ENCODE measurements at regions not wholly inside any gene's neighbourhood (a gene's known extent, or its start where the extent isn't known, plus 50 kb on each side); places are given as distances from the start of the nearest gene placed in this dataset.
"Not testable (repeated sequence)": the region's sequence is repeated elsewhere in the genome, so short reads cannot be mapped to it uniquely, and the experiment has no call there.

DNA sequence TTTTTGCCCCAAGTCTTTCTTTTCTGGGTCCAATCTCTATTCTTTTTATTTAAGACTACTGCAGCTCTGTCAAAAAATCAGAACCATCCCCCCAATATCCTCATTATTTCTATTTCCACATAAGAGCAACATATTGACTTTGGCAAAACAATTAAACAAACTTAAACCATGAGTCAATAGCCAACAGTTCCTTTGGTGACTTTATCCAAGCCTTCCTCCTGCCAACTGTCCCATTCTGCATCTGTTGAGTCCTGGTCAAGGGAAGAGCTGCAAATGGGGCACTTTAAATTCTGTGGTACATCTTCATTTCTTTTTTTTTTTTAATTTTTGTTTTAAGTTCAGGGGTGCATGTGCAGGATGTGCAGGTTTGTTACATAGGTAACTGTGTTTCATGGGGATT, 1875.0 kb upstream of the PCDH7 start:
- no peak overlapping the region for H3K27ac Mint-ChIP-seq
- Histone ChIP-seq H3K36me3 (ENCODE audit: insufficient read depth) (no peaks in the 10 kb centered on the region), H3K4me3 (no peak overlapping the region), H3K27ac (ENCODE audit: low read depth) (no peak overlapping the region), H3K27me3 (ENCODE audit: insufficient read depth) (no peaks in the 10 kb centered on the region), H3K4me2 (no peak overlapping the region), H2AFZ (no peak overlapping the region), H3K9me2 (ENCODE audit: insufficient read depth) (peaks cover 11% of the 10 kb centered on the region; the same call in 1 of the 2 replicates), H3K79me2 (replicated peaks; ENCODE audit: insufficient read depth) (no peaks in the 10 kb centered on the region), H4K20me1 (replicated peaks; ENCODE audit: insufficient read depth) (no peaks in the 10 kb centered on the region), H3F3A (replicated peaks; ENCODE audit: low read depth) (no peaks in the 10 kb centered on the region), H3K4me1 (ENCODE audit: insufficient read depth) (no peaks in the 10 kb centered on the region)
- peaks cover 3% of the 10 kb centered on the region for H3K27me3 Mint-ChIP-seq (ENCODE audit: insufficient read depth, low read depth, poor library complexity)
- ATAC-seq (no peak), DNase-seq (ENCODE audit: low spot score) (no peak)
- no peak overlapping the region for H3K4me3 Mint-ChIP-seq
- no peaks in the 10 kb centered on the region; the same call in 1 of the 3 replicates for H3K36me3 Mint-ChIP-seq (ENCODE audit: low read depth)
- H3K9me3 Mint-ChIP-seq: peaks cover 4% of the 10 kb centered on the region
- no peak for TF ChIP-seq STAT1 (IDR thresholded peaks at IDR 0.05; ENCODE audit: unreplicated experiment)
- TF ChIP-seq, protein P1, sequence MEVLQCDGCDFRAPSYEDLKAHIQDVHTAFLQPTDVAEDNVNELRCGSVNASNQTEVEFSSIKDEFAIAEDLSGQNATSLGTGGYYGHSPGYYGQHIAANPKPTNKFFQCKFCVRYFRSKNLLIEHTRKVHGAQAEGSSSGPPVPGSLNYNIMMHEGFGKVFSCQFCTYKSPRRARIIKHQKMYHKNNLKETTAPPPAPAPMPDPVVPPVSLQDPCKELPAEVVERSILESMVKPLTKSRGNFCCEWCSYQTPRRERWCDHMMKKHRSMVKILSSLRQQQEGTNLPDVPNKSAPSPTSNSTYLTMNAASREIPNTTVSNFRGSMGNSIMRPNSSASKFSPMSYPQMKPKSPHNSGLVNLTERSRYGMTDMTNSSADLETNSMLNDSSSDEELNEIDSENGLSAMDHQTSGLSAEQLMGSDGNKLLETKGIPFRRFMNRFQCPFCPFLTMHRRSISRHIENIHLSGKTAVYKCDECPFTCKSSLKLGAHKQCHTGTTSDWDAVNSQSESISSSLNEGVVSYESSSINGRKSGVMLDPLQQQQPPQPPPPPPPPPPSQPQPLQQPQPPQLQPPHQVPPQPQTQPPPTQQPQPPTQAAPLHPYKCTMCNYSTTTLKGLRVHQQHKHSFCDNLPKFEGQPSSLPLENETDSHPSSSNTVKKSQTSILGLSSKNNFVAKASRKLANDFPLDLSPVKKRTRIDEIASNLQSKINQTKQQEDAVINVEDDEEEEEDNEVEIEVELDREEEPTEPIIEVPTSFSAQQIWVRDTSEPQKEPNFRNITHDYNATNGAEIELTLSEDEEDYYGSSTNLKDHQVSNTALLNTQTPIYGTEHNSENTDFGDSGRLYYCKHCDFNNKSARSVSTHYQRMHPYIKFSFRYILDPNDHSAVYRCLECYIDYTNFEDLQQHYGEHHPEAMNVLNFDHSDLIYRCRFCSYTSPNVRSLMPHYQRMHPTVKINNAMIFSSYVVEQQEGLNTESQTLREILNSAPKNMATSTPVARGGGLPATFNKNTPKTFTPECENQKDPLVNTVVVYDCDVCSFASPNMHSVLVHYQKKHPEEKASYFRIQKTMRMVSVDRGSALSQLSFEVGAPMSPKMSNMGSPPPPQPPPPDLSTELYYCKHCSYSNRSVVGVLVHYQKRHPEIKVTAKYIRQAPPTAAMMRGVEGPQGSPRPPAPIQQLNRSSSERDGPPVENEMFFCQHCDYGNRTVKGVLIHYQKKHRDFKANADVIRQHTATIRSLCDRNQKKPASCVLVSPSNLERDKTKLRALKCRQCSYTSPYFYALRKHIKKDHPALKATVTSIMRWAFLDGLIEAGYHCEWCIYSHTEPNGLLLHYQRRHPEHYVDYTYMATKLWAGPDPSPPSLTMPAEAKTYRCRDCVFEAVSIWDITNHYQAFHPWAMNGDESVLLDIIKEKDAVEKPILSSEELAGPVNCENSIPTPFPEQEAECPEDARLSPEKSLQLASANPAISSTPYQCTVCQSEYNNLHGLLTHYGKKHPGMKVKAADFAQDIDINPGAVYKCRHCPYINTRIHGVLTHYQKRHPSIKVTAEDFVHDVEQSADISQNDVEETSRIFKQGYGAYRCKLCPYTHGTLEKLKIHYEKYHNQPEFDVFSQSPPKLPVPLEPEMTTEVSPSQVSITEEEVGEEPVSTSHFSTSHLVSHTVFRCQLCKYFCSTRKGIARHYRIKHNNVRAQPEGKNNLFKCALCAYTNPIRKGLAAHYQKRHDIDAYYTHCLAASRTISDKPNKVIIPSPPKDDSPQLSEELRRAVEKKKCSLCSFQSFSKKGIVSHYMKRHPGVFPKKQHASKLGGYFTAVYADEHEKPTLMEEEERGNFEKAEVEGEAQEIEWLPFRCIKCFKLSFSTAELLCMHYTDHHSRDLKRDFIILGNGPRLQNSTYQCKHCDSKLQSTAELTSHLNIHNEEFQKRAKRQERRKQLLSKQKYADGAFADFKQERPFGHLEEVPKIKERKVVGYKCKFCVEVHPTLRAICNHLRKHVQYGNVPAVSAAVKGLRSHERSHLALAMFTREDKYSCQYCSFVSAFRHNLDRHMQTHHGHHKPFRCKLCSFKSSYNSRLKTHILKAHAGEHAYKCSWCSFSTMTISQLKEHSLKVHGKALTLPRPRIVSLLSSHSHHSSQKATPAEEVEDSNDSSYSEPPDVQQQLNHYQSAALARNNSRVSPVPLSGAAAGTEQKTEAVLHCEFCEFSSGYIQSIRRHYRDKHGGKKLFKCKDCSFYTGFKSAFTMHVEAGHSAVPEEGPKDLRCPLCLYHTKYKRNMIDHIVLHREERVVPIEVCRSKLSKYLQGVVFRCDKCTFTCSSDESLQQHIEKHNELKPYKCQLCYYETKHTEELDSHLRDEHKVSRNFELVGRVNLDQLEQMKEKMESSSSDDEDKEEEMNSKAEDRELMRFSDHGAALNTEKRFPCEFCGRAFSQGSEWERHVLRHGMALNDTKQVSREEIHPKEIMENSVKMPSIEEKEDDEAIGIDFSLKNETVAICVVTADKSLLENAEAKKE (CRISPR knock-in tag; IDR thresholded peaks at IDR 0.05): no peak
- no peaks in the 10 kb centered on the region; the same call in 2 of the 3 replicates for H3K4me1 Mint-ChIP-seq

DNA sequence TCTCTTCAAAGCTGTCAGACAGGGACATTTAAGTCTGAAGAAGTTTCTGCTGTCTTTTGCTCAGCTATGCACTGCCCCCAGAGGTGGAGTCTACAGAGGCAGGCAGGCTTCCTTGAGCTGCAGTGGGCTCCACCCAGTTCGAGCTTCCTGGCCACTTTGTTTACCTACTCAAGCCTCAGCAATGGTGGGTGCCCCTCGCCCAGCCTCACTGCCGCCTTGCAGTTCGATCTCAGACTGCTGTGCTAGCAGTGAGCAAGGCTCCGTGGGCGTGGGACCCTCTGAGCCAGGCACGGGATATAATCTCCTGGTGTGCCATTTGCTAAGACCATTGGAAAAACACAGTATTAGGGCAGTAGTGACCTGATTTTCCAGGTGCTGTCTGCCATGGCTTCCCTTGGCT, 1863.1 kb upstream of the PCDH7 start:
- H3K4me2 ChIP-seq; H3K4me3 Mint-ChIP-seq; ATAC-seq; H3K4me3 ChIP-seq; H4K20me1 ChIP-seq (replicated peaks; ENCODE audit: insufficient read depth); H3K9me2 ChIP-seq (ENCODE audit: insufficient read depth); H3K27ac ChIP-seq (ENCODE audit: low read depth); H3K79me2 ChIP-seq (replicated peaks; ENCODE audit: insufficient read depth); H3K27me3 Mint-ChIP-seq (ENCODE audit: insufficient read depth, low read depth, poor library complexity); H3K4me1 Mint-ChIP-seq; H3K4me1 ChIP-seq (ENCODE audit: insufficient read depth); DNase-seq (ENCODE audit: low spot score); H3K27me3 ChIP-seq (ENCODE audit: insufficient read depth); H3K36me3 ChIP-seq (ENCODE audit: insufficient read depth); H3K27ac Mint-ChIP-seq; H2AFZ ChIP-seq; H3F3A ChIP-seq (replicated peaks; ENCODE audit: low read depth): not testable (repeated sequence)
- Mint-ChIP-seq H3K36me3 (ENCODE audit: low read depth) (peaks cover 23% of the 10 kb centered on the region; the same call in 2 of the 3 replicates), H3K9me3 (peaks cover 24% of the 10 kb centered on the region)
